A549 (cell line): ENCODE measurements at regions not wholly inside any gene's neighbourhood (a gene's known extent, or its start where the extent isn't known, plus 50 kb on each side); places are given as distances from the start of the nearest gene placed in this dataset.

ENCODE experiments used
- ATAC-seq, 2 experiments: fragments of 200-7000 bp in 1 of 2; fragments of >200 bp in 1 of 2; cut with Nextera tagmentation in 1 of 2; cut with Tn5 transposase in 1 of 2; 3 replicates each; pipeline versions ENCODE4 v1.8.0 to v1.9.1; 2018 to 2020; ENCODE audit warnings: mild to moderate bottlenecking in 1 of 2, moderate library complexity in 1 of 2
- CTCF ChIA-PET: fragments of 300-600 bp; sonication (Branson Sonifier 250); formaldehyde crosslinking; extraction: SDS; loops from one replicate; lab custom pipeline; 2021; ENCODE audit warnings: antibody characterized with exemption, inconsistent platforms; lab: Yijun Ruan, JAX
- POLR2A ChIA-PET: fragments of 350-600 bp; formaldehyde crosslinking; extraction: SDS; loops from one replicate; lab custom pipeline; 2021; ENCODE audit warnings: antibody characterized with exemption, inconsistent platforms; lab: Yijun Ruan, JAX
- DNase-seq, 2 experiments: peaks; one replicate each; pipeline versions ENCODE4 v3.0.0 to v3.0.0-alpha.2; 2011 to 2016; ENCODE audit warnings: low read depth in 1 of 2, low spot score in 1 of 2
- FAIRE-seq: peaks from 2 replicates; lab custom pipeline; 2011; peaks lifted over from hg19 to GRCh38; lab: Jason Lieb, UNC
- H3K27ac ChIP-seq, 2 experiments: fragments of >200 bp; sonication (Bioruptor Twin); formaldehyde crosslinking; 3 replicates each; pipeline ENCODE4 v1.5.1; 2016 to 2017
- H3K4me1 ChIP-seq: fragments of >200 bp; sonication (Bioruptor Twin); formaldehyde crosslinking; 3 replicates; pipeline ENCODE4 v1.6.1; 2016
- H3K4me2 ChIP-seq: fragments of >200 bp; sonication (Bioruptor Twin); formaldehyde crosslinking; 3 replicates; pipeline ENCODE4 v1.6.1; 2016
- H3K4me3 ChIP-seq: fragments of >200 bp; sonication (Bioruptor Twin); formaldehyde crosslinking; 3 replicates; pipeline ENCODE4 v1.5.1; 2016
- H3K9me3 ChIP-seq: fragments of >200 bp; sonication (Bioruptor Twin); formaldehyde crosslinking; 3 replicates; pipeline ENCODE4 v1.6.1; 2016
- ATOH8 ChIP-seq: fragments of 250-450 bp; sonication (Bioruptor Pico); IDR thresholded peaks from 2 replicates; pipeline ENCODE4 v1.5.0; 2020; ENCODE audit warnings: low read depth, mild to moderate bottlenecking, moderate library complexity
- BHLHE40 ChIP-seq: IDR thresholded peaks from 2 replicates; pipeline ENCODE4 v1.6.1; 2012; ENCODE audit warnings: low read depth, low read length, inconsistent platforms
- CTCF ChIP-seq: fragments of >200 bp; sonication (Bioruptor Twin); formaldehyde crosslinking; IDR thresholded peaks from 3 replicates; pipeline ENCODE4 v1.5.1; 2016
- E2F6 ChIP-seq: IDR thresholded peaks from 2 replicates; pipeline ENCODE4 v1.6.1; 2012; ENCODE audit warnings: low read depth, borderline replicate concordance
- EHF ChIP-seq: fragments of 250-450 bp; sonication (Bioruptor Pico); IDR thresholded peaks from 2 replicates; pipeline ENCODE4 v1.5.0; 2020; ENCODE audit warnings: mild to moderate bottlenecking
- FOSB ChIP-seq: fragments of 250-450 bp; sonication (Bioruptor Pico); IDR thresholded peaks from 2 replicates; pipeline ENCODE4 v1.5.0; 2020; ENCODE audit warnings: mild to moderate bottlenecking, moderate library complexity
- FOSL2 ChIP-seq, 2 experiments: fragments of 450-650 bp in 1 of 2; fragments of >200 bp in 1 of 2; sonication (Bioruptor Twin) in 1 of 2; formaldehyde crosslinking; IDR thresholded peaks; 2 replicates each; pipeline versions ENCODE4 v1.5.0 to v1.6.1; 2016 to 2020; ENCODE audit warnings: mild to moderate bottlenecking in 1 of 2, moderate library complexity in 1 of 2
- HOXB13 ChIP-seq: fragments of 250-450 bp; sonication (Bioruptor Pico); IDR thresholded peaks from 2 replicates; pipeline ENCODE4 v1.5.0; 2020; ENCODE audit warnings: low read depth, mild to moderate bottlenecking, moderate library complexity
- JUN ChIP-seq, 2 experiments: fragments of >200 bp; sonication (Bioruptor Twin); formaldehyde crosslinking; IDR thresholded peaks; 2 replicates in 1 of 2; 3 replicates in 1 of 2; pipeline ENCODE4 v1.6.1; 2016 to 2017
- JUNB ChIP-seq: fragments of >200 bp; sonication (Bioruptor Twin); formaldehyde crosslinking; IDR thresholded peaks from 2 replicates; pipeline ENCODE4 v1.6.1; 2016
- KDM5A ChIP-seq: fragments of 200-600 bp; sonication (generic); IDR thresholded peaks from 2 replicates; pipeline ENCODE4 v1.6.1; 2016; ENCODE audit warnings: antibody characterized with exemption, mild to moderate bottlenecking
- MAZ ChIP-seq: fragments of 150-350 bp; IDR thresholded peaks from 2 replicates; pipeline ENCODE4 v1.6.1; 2014; ENCODE audit warnings: antibody characterized with exemption, low read depth, low read length, borderline replicate concordance
- MYC ChIP-seq: IDR thresholded peaks from 2 replicates; pipeline ENCODE4 v1.6.1; 2012; ENCODE audit warnings: mild to moderate bottlenecking, inconsistent platforms, low read length, improper control_type of control experiment, borderline replicate concordance
- NFE2L2 ChIP-seq: fragments of 150-350 bp; conservative IDR thresholded peaks from 2 replicates; pipeline ENCODE4 v1.6.1; 2014; ENCODE audit warnings: low read length
- NPAS2 ChIP-seq: fragments of 250-450 bp; sonication (Bioruptor Pico); IDR thresholded peaks from 2 replicates; pipeline ENCODE4 v1.8.0; 2022; ENCODE audit warnings: mild to moderate bottlenecking, moderate library complexity, borderline replicate concordance
- PBX3 ChIP-seq: IDR thresholded peaks from 2 replicates; pipeline ENCODE4 v1.6.1; 2012
- PHF8 ChIP-seq: fragments of 200-600 bp; sonication (generic); IDR thresholded peaks from 2 replicates; pipeline ENCODE4 v1.6.1; 2016; ENCODE audit warnings: low read depth, mild to moderate bottlenecking, antibody characterized with exemption, moderate library complexity, borderline replicate concordance
- POLR2A ChIP-seq: IDR thresholded peaks from 2 replicates; pipeline ENCODE4 v1.6.1; 2012; ENCODE audit warnings: mild to moderate bottlenecking, low read length
- RAD21 ChIP-seq, 2 experiments: fragments of >200 bp in 1 of 2; sonication (Bioruptor Twin) in 1 of 2; formaldehyde crosslinking in 1 of 2; IDR thresholded peaks in 1 of 2; conservative IDR thresholded peaks in 1 of 2; 2 replicates in 1 of 2; 3 replicates in 1 of 2; pipeline ENCODE4 v1.6.1; 2012 to 2018; ENCODE audit warnings: inconsistent platforms in 1 of 2
- RARB ChIP-seq: fragments of 250-450 bp; sonication (Bioruptor Pico); IDR thresholded peaks from 2 replicates; pipeline ENCODE4 v1.8.0; 2021; ENCODE audit warnings: mild to moderate bottlenecking, moderate library complexity
- RCOR1 ChIP-seq: fragments of 150-350 bp; IDR thresholded peaks from 2 replicates; pipeline ENCODE4 v1.6.1; 2014; ENCODE audit warnings: antibody characterized with exemption, low read length, low read depth
- RNF2 ChIP-seq: fragments of 200-600 bp; sonication (generic); IDR thresholded peaks from 2 replicates; pipeline ENCODE4 v1.6.1; 2016; ENCODE audit warnings: low read depth, mild to moderate bottlenecking, antibody characterized with exemption, moderate library complexity, borderline replicate concordance
- SMC3 ChIP-seq: fragments of >200 bp; sonication (Bioruptor Twin); formaldehyde crosslinking; IDR thresholded peaks from 3 replicates; pipeline ENCODE4 v1.6.1; 2018; ENCODE audit warnings: inconsistent platforms
- SREBF2 ChIP-seq: fragments of 450-650 bp; IDR thresholded peaks from 2 replicates; pipeline ENCODE4 v1.6.1; 2014; ENCODE audit warnings: mild to moderate bottlenecking, moderate library complexity
- TFCP2L1 ChIP-seq: fragments of 250-450 bp; sonication (Bioruptor Pico); IDR thresholded peaks from 2 replicates; pipeline ENCODE4 v1.5.0; 2021; ENCODE audit warnings: mild to moderate bottlenecking
- TP53 ChIP-seq: fragments of 250-450 bp; sonication (Bioruptor Pico); IDR thresholded peaks from 2 replicates; pipeline ENCODE4 v1.5.0; 2021; ENCODE audit warnings: mild to moderate bottlenecking, moderate library complexity
- ZC3H11A ChIP-seq: fragments of 450-650 bp; IDR thresholded peaks from 2 replicates; pipeline ENCODE4 v1.6.1; 2014; ENCODE audit warnings: antibody characterized with exemption, mild to moderate bottlenecking
- ZFP36 ChIP-seq: fragments of 450-650 bp; IDR thresholded peaks from 2 replicates; pipeline ENCODE4 v1.6.1; 2014; ENCODE audit warnings: borderline replicate concordance; ENCODE audit not compliant: partially characterized antibody
- ZNF302 ChIP-seq: fragments of 250-450 bp; sonication (Bioruptor Pico); IDR thresholded peaks from 2 replicates; pipeline ENCODE4 v1.9.0; 2021; ENCODE audit warnings: inconsistent platforms, mild to moderate bottlenecking, moderate library complexity
- WGBS: methylation state at CpG from one replicate; pipeline ENCODE4 v1.1.6; 2017; ENCODE audit errors: missing lambda C conversion rate; 5-methylcytosine and 5-hydroxymethylcytosine counted together

- no peak for TF ChIP-seq HOXB13
- TF ChIP-seq TP53, result no peak
- no peak for TF ChIP-seq EHF (CRISPR knock-in tag)
- no peak for TF ChIP-seq FOSL2 (IDR thresholded peaks at IDR 0.05)
- no peak for TF ChIP-seq FOSL2 (CRISPR knock-in tag; IDR thresholded peaks at IDR 0.05)
- no peak for TF ChIP-seq FOSB
- no peak for TF ChIP-seq PHF8
- TF ChIP-seq SMC3, result no peak
- TF ChIP-seq RARB (CRISPR knock-in tag), result no peak
- TF ChIP-seq CTCF, result no peak
- no peak for TF ChIP-seq ATOH8 (CRISPR knock-in tag)
- no peak for TF ChIP-seq PBX3
- no peak for TF ChIP-seq JUN (IDR thresholded peaks at IDR 0.05)
- TF ChIP-seq POLR2A, result no peak
- no peak for TF ChIP-seq RAD21 (conservative IDR thresholded peaks at IDR 0.05 in 1 of 2, IDR thresholded peaks at IDR 0.05 in 1 of 2)
- no peak for TF ChIP-seq NPAS2 (CRISPR knock-in tag)
- TF ChIP-seq NFE2L2, result no peak
- TF ChIP-seq MYC, result no peak
- TF ChIP-seq ZC3H11A, result no peak
- no peak for TF ChIP-seq SREBF2
- no peaks in the 10 kb centered on the region; the same call in 1 of the 3 replicates for H3K9me3 ChIP-seq
- no peak overlapping the region for H3K4me3 ChIP-seq
- ChIA-PET CTCF (no interaction called here), POLR2A (no interaction called here)
- FAIRE-seq (no peak), DNase-seq (no peak), ATAC-seq (no peak)
- no peaks in the 10 kb centered on the region for H3K4me1 ChIP-seq
- no peak overlapping the region for H3K4me2 ChIP-seq
- 68% methylated on average over 10 of the region's 10 CpGs for WGBS
- H3K27ac ChIP-seq, result no peak overlapping the region
Measured at GRCh38 chr12:128109236-128109635, 157.7 kb upstream of the TMEM132C start.

GRCh38 chr12:128109636-128110035 lies 157.3 kb upstream of the TMEM132C start:
- H3K4me1 ChIP-seq, result no peaks in the 10 kb centered on the region
- ATAC-seq (no peak), DNase-seq (no peak), FAIRE-seq (no peak)
- H3K4me2 ChIP-seq, result no peak overlapping the region
- H3K4me3 ChIP-seq, result no peak overlapping the region
- ChIA-PET CTCF (no interaction called here), POLR2A (no interaction called here)
- no peak for TF ChIP-seq RCOR1
- TF ChIP-seq E2F6, result no peak
- no peak for TF ChIP-seq RNF2
- no peak for TF ChIP-seq JUNB
- no peak for TF ChIP-seq ZFP36
- no peak for TF ChIP-seq KDM5A
- no peak for TF ChIP-seq ZNF302 (CRISPR knock-in tag)
- TF ChIP-seq FOSL2 (IDR thresholded peaks at IDR 0.05), result no peak
- no peak for TF ChIP-seq FOSL2 (CRISPR knock-in tag; IDR thresholded peaks at IDR 0.05)
- TF ChIP-seq NFE2L2, result no peak
- no peak for TF ChIP-seq TFCP2L1
- no peak for TF ChIP-seq MAZ
- no peak for TF ChIP-seq BHLHE40
- H3K27ac ChIP-seq, result no peak overlapping the region
- 50% methylated on average over 12 of the region's 12 CpGs for WGBS
- H3K9me3 ChIP-seq, result no peaks in the 10 kb centered on the region; the same call in 1 of the 3 replicates
